ENCODE measurements at regions not wholly inside any gene's neighbourhood (a gene's known extent, or its start where the extent isn't known, plus 50 kb on each side); places are given as distances from the start of the nearest gene placed in this dataset.
"Not testable (repeated sequence)": the region's sequence is repeated elsewhere in the genome, so short reads cannot be mapped to it uniquely, and the experiment has no call there.

- intact Hi-C loops (cut with DNase I), result no loop called here
- H3K27me3 ChIP-seq, result no peaks in the 10 kb centered on the region
- H3K9me3 ChIP-seq, result no peaks in the 10 kb centered on the region
- no peaks in the 10 kb centered on the region for H3K4me1 ChIP-seq
- H3K36me3 ChIP-seq (replicated peaks in 1 of 2; ENCODE audit: insufficient read depth in 1 of 2, low read depth in 2 of 2), result no peaks in the 10 kb centered on the region
- no peak overlapping the region for H3K4me3 ChIP-seq
- no peak for TF ChIP-seq POLR2A (IDR thresholded peaks at IDR 0.05)
- no peak for TF ChIP-seq CTCF (IDR thresholded peaks at IDR 0.05)
- ATAC-seq, result no peak
- no peak for DNase-seq
- H3K27ac ChIP-seq, result no peak overlapping the region
Observed at GRCh38 chr12:66822961-66823360, 144.1 kb upstream of the GRIP1 start.

- ATAC-seq (no peak), DNase-seq (no peak)
- Histone ChIP-seq H3K4me1 (no peaks in the 10 kb centered on the region), H3K9me3 (no peaks in the 10 kb centered on the region), H3K27ac (no peak overlapping the region), H3K36me3 (replicated peaks in 1 of 2; ENCODE audit: insufficient read depth in 1 of 2, low read depth in 2 of 2) (no peaks in the 10 kb centered on the region), H3K4me3 (no peak overlapping the region), H3K27me3 (no peaks in the 10 kb centered on the region)
- TF ChIP-seq CTCF (IDR thresholded peaks at IDR 0.05), result no peak
- TF ChIP-seq POLR2A (IDR thresholded peaks at IDR 0.05), result no peak
- WGBS, 2 donors, result 75 to 79% methylated on average over 5 of the region's 5 CpGs
- intact Hi-C loops (cut with DNase I), result no loop called here
Observed at GRCh38 chr12:66823857-66824570, 145.1 kb upstream of the GRIP1 start.

GRCh38 chr12:66825921-66826320 lies 147.0 kb upstream of the GRIP1 start:
- H3K27ac ChIP-seq; H3K4me3 ChIP-seq; H3K9me3 ChIP-seq; intact Hi-C loops (cut with DNase I); DNase-seq; H3K27me3 ChIP-seq; H3K36me3 ChIP-seq (replicated peaks in 1 of 2; ENCODE audit: insufficient read depth in 1 of 2, low read depth in 2 of 2); H3K4me1 ChIP-seq; ATAC-seq: not testable (repeated sequence)
- WGBS, 2 donors, result 79 to 89% methylated on average over 2 of the region's 2 CpGs

GRCh38 chr12:66829660-66830325 lies 150.9 kb upstream of the GRIP1 start:
- Histone ChIP-seq H3K9me3 (no peaks in the 10 kb centered on the region), H3K36me3 (replicated peaks in 1 of 2; ENCODE audit: insufficient read depth in 1 of 2, low read depth in 2 of 2) (no peaks in the 10 kb centered on the region), H3K27me3 (no peaks in the 10 kb centered on the region), H3K4me1 (no peaks in the 10 kb centered on the region), H3K4me3 (no peak overlapping the region), H3K27ac (no peak overlapping the region)
- DNase-seq, result no peak
- TF ChIP-seq CTCF (IDR thresholded peaks at IDR 0.05), result no peak
- TF ChIP-seq POLR2A (IDR thresholded peaks at IDR 0.05), result no peak
- no peak for ATAC-seq
- 89 to 92% methylated on average over 3 of the region's 3 CpGs for WGBS, 2 donors
- intact Hi-C loops (cut with DNase I), result no loop called here

- ATAC-seq (no peak), DNase-seq (no peak)
- WGBS, 2 donors, result 66 to 83% methylated on average over 4 of the region's 4 CpGs
- no peaks in the 10 kb centered on the region for H3K4me1 ChIP-seq
- TF ChIP-seq POLR2A (IDR thresholded peaks at IDR 0.05) (no peak), CTCF (IDR thresholded peaks at IDR 0.05) (no peak)
- H3K9me3 ChIP-seq, result no peaks in the 10 kb centered on the region
- H3K27me3 ChIP-seq, result no peaks in the 10 kb centered on the region
- intact Hi-C loops (cut with DNase I), result no loop called here
- H3K27ac ChIP-seq, result no peak overlapping the region
- H3K4me3 ChIP-seq, result no peak overlapping the region
- H3K36me3 ChIP-seq (replicated peaks in 1 of 2; ENCODE audit: insufficient read depth in 1 of 2, low read depth in 2 of 2), result no peaks in the 10 kb centered on the region
Observed at GRCh38 chr12:66831495-66831894, 152.6 kb upstream of the GRIP1 start.
